HCT116 (cell line): ENCODE measurements at regions not wholly inside any gene's neighbourhood (a gene's known extent, or its start where the extent isn't known, plus 50 kb on each side); places are given as distances from the start of the nearest gene placed in this dataset.

Experiments used
- ATAC-seq: fragments of 200-7000 bp; cut with Tn5 transposase; 2 replicates; pipeline ENCODE4 v1.9.1; 2020; ENCODE audit warnings: mild to moderate bottlenecking, moderate library complexity
- BruUV-seq: library from RNA; stranded (reverse); fragments of 400-500 nt; replicated peaks from 2 replicates; lab custom pipeline; 2021; lab: Mats Ljungman, UMichigan
- CTCF ChIA-PET: fragments of 300-600 bp; sonication (Branson Sonifier 250); formaldehyde crosslinking; loops from one replicate; lab custom pipeline; 2021; ENCODE audit warnings: antibody characterized with exemption; lab: Charles Lee
- POLR2A ChIA-PET: fragments of 300-600, 350-600 bp; sonication (Branson Sonifier 250); formaldehyde crosslinking; loops from one replicate; lab custom pipeline; 2021; ENCODE audit warnings: antibody characterized with exemption; lab: Charles Lee
- RAD21 ChIA-PET, 2 experiments: fragments of 300-600 bp; sonication (Branson Sonifier 250); formaldehyde crosslinking; loops; one replicate each; lab custom pipeline; 2023; ENCODE audit warnings: low total read pairs in 2 of 2; ENCODE audit not compliant: uncharacterized antibody in 2 of 2, unreplicated experiment in 2 of 2, low non-redundant PET in 1 of 2; lab: Charles Lee
- DNase-seq: peaks from one replicate; pipeline ENCODE4 v3.0.0-alpha.2; 2010; ENCODE audit warnings: low read depth, low spot score
- H2AFZ ChIP-seq: fragments of 200-600 bp; shearing (Covaris generic), sonication (generic); 2 replicates; pipeline ENCODE4 v1.6.1; 2017; ENCODE audit warnings: low read depth, mixed run types, mixed read lengths, antibody characterized with exemption, low read length; ENCODE audit not compliant: poor library complexity, severe bottlenecking
- H3K27ac ChIP-seq: 2 replicates; pipeline ENCODE4 v1.5.1; 2012; ENCODE audit warnings: low read depth, low read length
- H3K27me3 ChIP-seq: fragments of 200-600 bp; sonication (generic); 2 replicates; pipeline ENCODE4 v1.6.1; 2016; ENCODE audit warnings: mixed run types, low read length, mixed read lengths; ENCODE audit not compliant: insufficient read depth
- H3K36me3 ChIP-seq, 2 experiments: fragments of 200-500 bp in 1 of 2; fragments of 200-600 bp in 1 of 2; sonication (Bioruptor generic) in 1 of 2; sonication (generic) in 1 of 2; 2 replicates each; pipeline versions ENCODE4 v1.5.1 to v1.6.1; 2014 to 2016; ENCODE audit warnings: low read length in 2 of 2, inconsistent platforms in 1 of 2, mixed read lengths in 1 of 2, mixed run types in 1 of 2; ENCODE audit not compliant: insufficient read depth in 2 of 2, control insufficient read depth in 1 of 2
- H3K4me1 ChIP-seq, 2 experiments: fragments of 200-600 bp in 1 of 2; sonication (generic) in 1 of 2; 2 replicates each; pipeline versions ENCODE4 v1.5.1 to v1.6.1; 2012 to 2017; ENCODE audit warnings: low read length in 2 of 2, inconsistent platforms in 1 of 2, mild to moderate bottlenecking in 1 of 2, mixed read lengths in 1 of 2, mixed run types in 1 of 2, moderate library complexity in 1 of 2; ENCODE audit not compliant: insufficient read depth in 2 of 2, control insufficient read depth in 1 of 2
- H3K4me2 ChIP-seq: fragments of 200-600 bp; sonication (generic); 2 replicates; pipeline ENCODE4 v1.6.1; 2017; ENCODE audit warnings: mixed run types, low read length, mixed read lengths
- H3K4me3 ChIP-seq, 2 experiments: fragments of 200-600 bp in 1 of 2; sonication (generic) in 1 of 2; replicated peaks in 1 of 2; 2 replicates each; pipeline ENCODE4 v1.5.1; 2011 to 2016; ENCODE audit warnings: low read length in 2 of 2, control low read depth in 1 of 2, low read depth in 1 of 2, mild to moderate bottlenecking in 1 of 2, mixed read lengths in 1 of 2, mixed run types in 1 of 2
- H3K79me2 ChIP-seq: fragments of 200-600 bp; sonication (generic); 2 replicates; pipeline ENCODE4 v1.6.1; 2017; ENCODE audit warnings: mild to moderate bottlenecking, mixed run types, low read length, moderate library complexity, mixed read lengths; ENCODE audit not compliant: insufficient read depth
- H3K9ac ChIP-seq: fragments of 200-600 bp; sonication (generic); 2 replicates; pipeline ENCODE4 v1.6.1; 2016; ENCODE audit warnings: low read length, mixed read lengths
- H3K9me2 ChIP-seq: fragments of 200-600 bp; sonication (generic), shearing (Covaris generic); 2 replicates; pipeline ENCODE4 v1.6.1; 2017; ENCODE audit warnings: mixed run types, mild to moderate bottlenecking, moderate library complexity; ENCODE audit not compliant: insufficient read depth
- H3K9me3 ChIP-seq, 2 experiments: fragments of 200-500 bp in 1 of 2; fragments of 200-600 bp in 1 of 2; sonication (Bioruptor generic) in 1 of 2; sonication (generic) in 1 of 2; 2 replicates each; pipeline ENCODE4 v1.6.1; 2014 to 2017; ENCODE audit warnings: low read length in 2 of 2, mixed read lengths in 2 of 2, inconsistent platforms in 1 of 2, low read depth in 1 of 2, mild to moderate bottlenecking in 1 of 2, mixed run types in 1 of 2, moderate library complexity in 1 of 2; ENCODE audit not compliant: control insufficient read depth in 1 of 2, insufficient read depth in 1 of 2
- H4K20me1 ChIP-seq: fragments of 200-600 bp; sonication (generic), shearing (Covaris generic); 2 replicates; pipeline ENCODE4 v1.6.1; 2017; ENCODE audit warnings: mixed run types, mild to moderate bottlenecking, moderate library complexity; ENCODE audit not compliant: insufficient read depth
- ATF3 ChIP-seq: IDR thresholded peaks from 2 replicates; pipeline ENCODE4 v1.6.1; 2012
- CBX3 ChIP-seq: IDR thresholded peaks from 2 replicates; pipeline ENCODE4 v1.6.1; 2012; ENCODE audit warnings: low read depth
- CEBPB ChIP-seq: IDR thresholded peaks from 2 replicates; pipeline ENCODE4 v1.6.1; 2012; ENCODE audit warnings: low read depth
- ELF1 ChIP-seq: IDR thresholded peaks from 2 replicates; pipeline ENCODE4 v1.6.1; 2012; ENCODE audit warnings: low read depth, borderline replicate concordance
- EZH2phosphoT487 ChIP-seq: fragments of 200-600 bp; IDR thresholded peaks from 2 replicates; pipeline ENCODE4 v1.6.1; 2018; ENCODE audit warnings: antibody characterized with exemption, borderline replicate concordance
- JUND ChIP-seq: IDR thresholded peaks from 2 replicates; pipeline ENCODE4 v1.6.1; 2012
- MAX ChIP-seq: IDR thresholded peaks from 2 replicates; pipeline ENCODE4 v1.6.1; 2012
- POLR2A ChIP-seq: IDR thresholded peaks from 2 replicates; pipeline ENCODE4 v1.7.0; 2011; ENCODE audit warnings: borderline replicate concordance; ENCODE audit not compliant: insufficient read depth, insufficient read length; ENCODE audit errors: extremely low read depth
- REST ChIP-seq: IDR thresholded peaks from 2 replicates; pipeline ENCODE4 v1.6.1; 2012; ENCODE audit warnings: low read depth
- SIN3A ChIP-seq: IDR thresholded peaks from 2 replicates; pipeline ENCODE4 v1.6.1; 2012; ENCODE audit warnings: low read depth
- SP1 ChIP-seq: IDR thresholded peaks from 2 replicates; pipeline ENCODE4 v1.6.1; 2012; ENCODE audit warnings: low read depth
- SRF ChIP-seq: IDR thresholded peaks from 2 replicates; pipeline ENCODE4 v1.6.1; 2012; ENCODE audit warnings: low read depth
- TCF7L2 ChIP-seq: IDR thresholded peaks from 2 replicates; pipeline ENCODE4 v1.7.0; 2011; ENCODE audit warnings: borderline replicate concordance, inconsistent platforms; ENCODE audit not compliant: insufficient read depth, insufficient read length; ENCODE audit errors: extremely low read depth
- ZBTB33 ChIP-seq: IDR thresholded peaks from 2 replicates; pipeline ENCODE4 v1.6.1; 2011; ENCODE audit warnings: mild to moderate bottlenecking, low read length, moderate library complexity; ENCODE audit not compliant: insufficient replicate concordance; ENCODE audit errors: extremely low read depth
- ZNF274 ChIP-seq: fragments of 200-500 bp; sonication (Bioruptor generic); IDR thresholded peaks from 2 replicates; pipeline ENCODE4 v1.6.1; 2014; ENCODE audit warnings: mild to moderate bottlenecking, low read depth, low read length, inconsistent platforms
- intact Hi-C: fragments of 100-400 bp; cut with micrococcal nuclease; formaldehyde crosslinking; loops from 2 replicates; pipeline ENCODE4 v1.10.0; 2022

- DNase-seq (no peak), ATAC-seq (no peak)
- ChIA-PET POLR2A (no interaction called here), CTCF (no interaction called here), RAD21 (no interaction called here)
- Histone ChIP-seq H3K36me3 (no peaks in the 10 kb centered on the region), H2AFZ (no peak overlapping the region), H4K20me1 (no peaks in the 10 kb centered on the region), H3K4me1 (no peaks in the 10 kb centered on the region), H3K9me2 (no peaks in the 10 kb centered on the region), H3K9ac (no peak overlapping the region), H3K9me3 (no peaks in the 10 kb centered on the region; a peak in 1 of 4 replicates), H3K27me3 (no peaks in the 10 kb centered on the region), H3K4me2 (no peak overlapping the region), H3K27ac (no peak overlapping the region), H3K79me2 (no peaks in the 10 kb centered on the region), H3K4me3 (no peak overlapping the region)
- intact Hi-C loops = no loop called here
- TF ChIP-seq JUND = no peak
- TF ChIP-seq CEBPB = no peak
- no peak for TF ChIP-seq SRF
- no peak for TF ChIP-seq ZBTB33
- no peak for TF ChIP-seq ATF3
- no peak for TF ChIP-seq REST
- TF ChIP-seq POLR2A = no peak
- TF ChIP-seq ELF1 = no peak
- TF ChIP-seq SIN3A = no peak
- no peak for TF ChIP-seq SP1
- no peak for TF ChIP-seq CBX3
- TF ChIP-seq TCF7L2 = no peak
- no peak for TF ChIP-seq MAX
- no peak for TF ChIP-seq ZNF274
- no peak for TF ChIP-seq EZH2phosphoT487
- BruUV-seq = no TSS peak
These were observed 579.9 kb downstream of the MAFB start for GRCh38 chr20:40109136-40109535.
